ENCODE measurements at regions not wholly inside any gene's neighbourhood (a gene's known extent, or its start where the extent isn't known, plus 50 kb on each side); places are given as distances from the start of the nearest gene placed in this dataset.
A peak's percentile ranks its signal among the peaks of the same experiment; 100 is the strongest.

GRCh38 chr3:193010191-193010590 is 92.5 kb upstream of the MB21D2 start:
- Histone ChIP-seq H3K9me3 (replicated peaks in 1 of 3) (peaks cover 0 to 9% (median 0%) of the 10 kb centered on the region in 3 donors), H3K4me3 (no peak overlapping the region), H3K27ac (no peak overlapping the region), H3K27me3 (no peaks in the 10 kb centered on the region), H3K4me1 (replicated peaks in 1 of 2) (no peaks in the 10 kb centered on the region), H3K36me3 (replicated peaks in 1 of 2) (no peaks in the 10 kb centered on the region)
- TF ChIP-seq CTCF (IDR thresholded peaks at IDR 0.05) (no peak), POLR2A (IDR thresholded peaks at IDR 0.05) (no peak)
- 82 to 90% (median 86%) methylated on average over 2 of the region's 2 CpGs for WGBS, 4 donors
- intact Hi-C loops (cut with DNase I): no loop called here
- no peak for DNase-seq

- no peak for DNase-seq
- intact Hi-C loops (cut with DNase I): no loop called here
- H3K27ac ChIP-seq: no peak overlapping the region
- 91 to 100% (median 94%) methylated on average over 3 of the region's 3 CpGs for WGBS, 4 donors
- H3K4me3 ChIP-seq: no peak overlapping the region
- no peaks in the 10 kb centered on the region for H3K36me3 ChIP-seq (replicated peaks in 1 of 2)
- peaks cover 0 to 9% (median 0%) of the 10 kb centered on the region in 3 donors for H3K9me3 ChIP-seq (replicated peaks in 1 of 3)
- H3K4me1 ChIP-seq (replicated peaks in 1 of 2): no peaks in the 10 kb centered on the region
- TF ChIP-seq POLR2A (IDR thresholded peaks at IDR 0.05): no peak
- TF ChIP-seq CTCF (IDR thresholded peaks at IDR 0.05): no peak
- H3K27me3 ChIP-seq: no peaks in the 10 kb centered on the region
Measured at GRCh38 chr3:193011958-193012357, 94.3 kb upstream of the MB21D2 start.

- intact Hi-C loops (cut with DNase I): no loop called here
- TF ChIP-seq CTCF (IDR thresholded peaks at IDR 0.05) (no peak), POLR2A (IDR thresholded peaks at IDR 0.05) (no peak)
- no peaks in the 10 kb centered on the region for H3K4me1 ChIP-seq (replicated peaks in 1 of 2)
- WGBS, 4 donors: 76 to 85% (median 85%) methylated on average over 2 of the region's 2 CpGs; no CpG with 5 or more reads in 1 of the 4 donors
- DNase-seq: no peak
- H3K27me3 ChIP-seq: no peaks in the 10 kb centered on the region
- H3K4me3 ChIP-seq: no peak overlapping the region
- peaks cover 0 to 9% (median 0%) of the 10 kb centered on the region in 3 donors for H3K9me3 ChIP-seq (replicated peaks in 1 of 3)
- no peak overlapping the region for H3K27ac ChIP-seq
- H3K36me3 ChIP-seq (replicated peaks in 1 of 2): no peaks in the 10 kb centered on the region
Measured at GRCh38 chr3:193014902-193015301, 97.2 kb upstream of the MB21D2 start.

GRCh38 chr3:193016437-193016901 is 98.8 kb upstream of the MB21D2 start:
- intact Hi-C loops (cut with DNase I): no loop called here
- H3K9me3 ChIP-seq (replicated peaks in 1 of 3): peaks cover 0 to 9% (median 0%) of the 10 kb centered on the region in 3 donors
- no peak for TF ChIP-seq CTCF (IDR thresholded peaks at IDR 0.05)
- H3K4me1 ChIP-seq (replicated peaks in 1 of 2): no peaks in the 10 kb centered on the region
- WGBS, 4 donors: 21 to 40% (median 25%) methylated on average over 6 to 7 of the region's 7 CpGs
- peak; percentile 39 to 84 (median 79) for DNase-seq
- H3K4me3 ChIP-seq: no peak overlapping the region
- no peaks in the 10 kb centered on the region for H3K27me3 ChIP-seq
- H3K27ac ChIP-seq: no peak overlapping the region
- H3K36me3 ChIP-seq (replicated peaks in 1 of 2): no peaks in the 10 kb centered on the region

Data from adrenal gland (tissue), 9 donors.